PC-9 (cell line): ENCODE measurements at regions not wholly inside any gene's neighbourhood (a gene's known extent, or its start where the extent isn't known, plus 50 kb on each side); places are given as distances from the start of the nearest gene placed in this dataset.

Experiments
- BruUV-seq: library from RNA; stranded (reverse); fragments of 400-500 nt; replicated peaks from 2 replicates; lab custom pipeline; 2021; lab: Mats Ljungman, UMichigan
- CTCF ChIA-PET: fragments of 300-600 bp; sonication (Branson Sonifier 250); formaldehyde crosslinking; loops from one replicate; lab custom pipeline; 2022; ENCODE audit warnings: antibody characterized with exemption; lab: Charles Lee
- POLR2A ChIA-PET: fragments of 300-600 bp; sonication (Branson Sonifier 250); formaldehyde crosslinking; loops from one replicate; lab custom pipeline; 2022; ENCODE audit warnings: antibody characterized with exemption; ENCODE audit not compliant: unreplicated experiment; lab: Charles Lee
- DNase-seq, 2 experiments: peaks; one replicate each; pipeline versions ENCODE4 v3.0.0 to v3.0.0-alpha.2; 2015 to 2022; ENCODE audit warnings: mixed read lengths in 1 of 2
- H2AFZ ChIP-seq: fragments of 200-600 bp; sonication (generic); 2 replicates; pipeline ENCODE4 v1.8.1; 2017; ENCODE audit warnings: antibody characterized with exemption
- H3F3A ChIP-seq: fragments of 200-600 bp; sonication (generic); 2 replicates; pipeline ENCODE4 v1.8.1; 2017; ENCODE audit warnings: antibody characterized with exemption, mild to moderate bottlenecking, low read depth; ENCODE audit not compliant: insufficient read depth
- H3K27ac ChIP-seq: fragments of 200-600 bp; sonication (generic); 2 replicates; pipeline ENCODE4 v1.6.1; 2016; ENCODE audit warnings: mixed run types
- H3K27me3 ChIP-seq: fragments of 200-600 bp; sonication (generic); 2 replicates; pipeline ENCODE4 v1.6.1; 2016; ENCODE audit warnings: low read depth, mixed run types; ENCODE audit not compliant: insufficient read depth
- H3K36me3 ChIP-seq: fragments of 200-600 bp; sonication (generic); 2 replicates; pipeline ENCODE4 v1.6.1; 2016; ENCODE audit warnings: low read depth, mixed run types
- H3K4me1 ChIP-seq: fragments of 200-600 bp; sonication (generic); replicated peaks from 2 replicates; pipeline ENCODE4 v1.6.1; 2016; ENCODE audit warnings: mixed run types; ENCODE audit not compliant: insufficient read depth
- H3K4me2 ChIP-seq: fragments of 200-600 bp; sonication (generic); 2 replicates; pipeline ENCODE4 v1.6.1; 2017; ENCODE audit warnings: mixed run types
- H3K4me3 ChIP-seq: fragments of 200-600 bp; sonication (generic); 2 replicates; pipeline ENCODE4 v1.6.1; 2016; ENCODE audit warnings: mixed run types
- H3K79me2 ChIP-seq: fragments of 200-600 bp; sonication (generic); 2 replicates; pipeline ENCODE4 v1.6.1; 2017; ENCODE audit warnings: low read depth, mixed run types
- H3K9me2 ChIP-seq: fragments of 200-600 bp; sonication (generic); 2 replicates; pipeline ENCODE4 v1.8.1; 2017; ENCODE audit warnings: mild to moderate bottlenecking; ENCODE audit not compliant: insufficient read depth
- H3K9me3 ChIP-seq: fragments of 200-600 bp; sonication (generic); 2 replicates; pipeline ENCODE4 v1.8.1; 2016; ENCODE audit warnings: low read depth; ENCODE audit not compliant: insufficient read depth
- H4K20me1 ChIP-seq: fragments of 200-600 bp; sonication (generic); 2 replicates; pipeline ENCODE4 v1.8.1; 2017; ENCODE audit not compliant: insufficient read depth
- EZH2 ChIP-seq: fragments of 200-600 bp; sonication (generic); IDR thresholded peaks from 2 replicates; pipeline ENCODE4 v1.8.0; 2017; ENCODE audit warnings: antibody characterized with exemption, low read depth
- intact Hi-C: fragments of 100-400 bp; cut with micrococcal nuclease; formaldehyde crosslinking; loops from one replicate; pipeline ENCODE4 v1.10.0; 2022; ENCODE audit not compliant: unreplicated experiment
- TF ChIP-seq, protein P1 (sequence below): fragments of 200-600 bp; sonication (generic); conservative IDR thresholded peaks from 2 replicates; pipeline ENCODE4 v1.6.1; 2017; ENCODE audit warnings: mixed run types, antibody characterized with exemption, mild to moderate bottlenecking, moderate library complexity

DNA sequence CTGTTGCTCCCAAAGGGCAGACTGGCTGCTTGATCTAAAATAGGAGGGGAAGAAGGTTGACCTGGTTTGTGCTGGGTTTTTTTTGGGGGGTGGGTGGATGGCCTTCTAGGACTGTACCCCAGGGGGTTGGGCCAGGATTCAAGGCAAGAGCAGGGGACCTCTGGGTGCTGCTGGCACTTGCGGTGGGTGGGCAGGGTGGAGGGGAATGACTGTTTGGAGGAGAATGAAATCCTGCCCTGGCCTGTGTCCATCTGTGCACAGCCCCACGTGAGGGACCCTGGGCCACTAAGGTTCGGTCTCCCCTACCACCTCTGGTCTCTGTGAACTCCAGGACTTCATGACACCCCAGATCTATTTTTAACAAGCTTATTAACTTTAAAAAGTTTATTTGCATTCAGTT lies 414.2 kb downstream of the PTPRU start:
- no peak for DNase-seq
- intact Hi-C loops: no loop called here
- Histone ChIP-seq H3K36me3 (no peaks in the 10 kb centered on the region), H3K4me2 (no peak overlapping the region), H4K20me1 (no peaks in the 10 kb centered on the region), H2AFZ (no peak overlapping the region), H3K27me3 (no peaks in the 10 kb centered on the region), H3F3A (no peaks in the 10 kb centered on the region), H3K27ac (no peak overlapping the region), H3K9me3 (no peaks in the 10 kb centered on the region), H3K4me3 (no peak overlapping the region), H3K79me2 (no peaks in the 10 kb centered on the region), H3K9me2 (no peaks in the 10 kb centered on the region), H3K4me1 (no peaks in the 10 kb centered on the region)
- TF ChIP-seq, protein P1, sequence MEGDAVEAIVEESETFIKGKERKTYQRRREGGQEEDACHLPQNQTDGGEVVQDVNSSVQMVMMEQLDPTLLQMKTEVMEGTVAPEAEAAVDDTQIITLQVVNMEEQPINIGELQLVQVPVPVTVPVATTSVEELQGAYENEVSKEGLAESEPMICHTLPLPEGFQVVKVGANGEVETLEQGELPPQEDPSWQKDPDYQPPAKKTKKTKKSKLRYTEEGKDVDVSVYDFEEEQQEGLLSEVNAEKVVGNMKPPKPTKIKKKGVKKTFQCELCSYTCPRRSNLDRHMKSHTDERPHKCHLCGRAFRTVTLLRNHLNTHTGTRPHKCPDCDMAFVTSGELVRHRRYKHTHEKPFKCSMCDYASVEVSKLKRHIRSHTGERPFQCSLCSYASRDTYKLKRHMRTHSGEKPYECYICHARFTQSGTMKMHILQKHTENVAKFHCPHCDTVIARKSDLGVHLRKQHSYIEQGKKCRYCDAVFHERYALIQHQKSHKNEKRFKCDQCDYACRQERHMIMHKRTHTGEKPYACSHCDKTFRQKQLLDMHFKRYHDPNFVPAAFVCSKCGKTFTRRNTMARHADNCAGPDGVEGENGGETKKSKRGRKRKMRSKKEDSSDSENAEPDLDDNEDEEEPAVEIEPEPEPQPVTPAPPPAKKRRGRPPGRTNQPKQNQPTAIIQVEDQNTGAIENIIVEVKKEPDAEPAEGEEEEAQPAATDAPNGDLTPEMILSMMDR: no peak
- no peak for TF ChIP-seq EZH2
- POLR2A ChIA-PET: no interaction called here
- no TSS peak for BruUV-seq
- CTCF ChIA-PET: no interaction called here

DNA sequence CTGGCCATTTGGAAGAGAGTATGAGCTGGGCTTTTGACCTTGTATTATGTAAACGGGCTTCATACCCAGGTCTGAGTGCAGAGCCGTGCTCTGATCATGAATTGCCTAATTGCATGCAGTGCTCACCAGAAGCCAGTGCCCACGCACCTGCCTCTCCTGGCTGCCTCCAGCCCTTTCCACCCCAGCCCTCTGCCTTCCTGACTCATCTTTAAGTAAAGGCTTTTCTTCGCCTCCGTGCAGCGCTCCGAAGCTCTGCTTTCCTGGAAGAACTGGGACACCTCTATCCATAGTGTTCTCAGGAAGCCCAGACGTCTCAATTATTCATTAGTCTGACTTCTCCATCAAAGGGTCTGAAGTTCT lies 413.7 kb downstream of the PTPRU start:
- H3K4me2 ChIP-seq: no peak overlapping the region

DNA sequence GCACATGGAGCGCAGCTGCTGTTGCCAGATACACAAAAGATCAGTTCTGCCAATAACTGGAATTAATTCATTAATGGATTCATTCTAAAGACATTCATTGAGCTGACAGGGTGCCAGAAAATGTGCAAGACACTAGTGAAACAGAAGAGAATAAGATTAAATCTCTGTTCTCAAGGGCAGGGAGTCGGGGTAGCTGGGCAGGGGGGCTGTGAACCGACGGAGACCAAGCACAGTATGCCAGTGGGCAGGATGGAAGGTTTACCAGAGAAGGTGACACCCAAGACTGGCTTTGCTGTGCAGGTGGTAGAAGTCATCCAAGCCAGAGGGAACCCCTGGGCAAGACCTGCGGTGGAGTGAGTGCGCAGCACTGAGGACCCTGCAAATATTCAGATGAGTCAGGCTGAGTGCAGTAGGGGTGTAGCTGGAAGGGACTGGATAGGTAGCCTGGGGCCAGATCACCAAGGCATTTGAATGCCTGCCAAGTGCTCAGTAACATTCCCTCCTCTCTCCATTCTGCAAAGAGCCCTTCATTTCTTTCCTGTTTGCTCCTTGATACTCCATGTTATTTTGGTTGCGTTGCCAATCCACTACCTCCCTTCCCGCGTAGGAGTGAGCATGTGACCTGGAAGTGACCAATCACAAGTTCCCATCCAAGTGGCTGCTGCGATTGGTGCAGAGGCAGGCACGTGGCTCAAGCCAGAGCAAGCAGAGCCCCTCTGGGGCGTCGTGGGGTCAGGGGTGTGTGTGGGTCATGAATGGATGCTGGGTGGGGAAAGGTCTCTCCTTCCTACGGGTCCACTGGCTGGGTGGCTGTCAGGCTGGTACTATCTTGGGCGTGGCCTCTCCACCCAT lies 413.1 kb downstream of the PTPRU start:
- H3K9me3 ChIP-seq: no peaks in the 10 kb centered on the region
- BruUV-seq: no TSS peak
- no peaks in the 10 kb centered on the region for H4K20me1 ChIP-seq
- H3K9me2 ChIP-seq: no peaks in the 10 kb centered on the region
- DNase-seq: peak in 1 of 2 experiments; percentile 57
- H2AFZ ChIP-seq: no peak overlapping the region
- TF ChIP-seq, protein P1: no peak
- no peak for TF ChIP-seq EZH2
- no peaks in the 10 kb centered on the region for H3F3A ChIP-seq
- H3K4me3 ChIP-seq: no peak overlapping the region
- H3K79me2 ChIP-seq: no peaks in the 10 kb centered on the region
- intact Hi-C loops: no loop called here
- ChIA-PET CTCF (no interaction called here), POLR2A (no interaction called here)
- no peaks in the 10 kb centered on the region for H3K27me3 ChIP-seq
- H3K4me2 ChIP-seq: no peak overlapping the region
- H3K4me1 ChIP-seq: no peaks in the 10 kb centered on the region
- no peak overlapping the region for H3K27ac ChIP-seq
- no peaks in the 10 kb centered on the region for H3K36me3 ChIP-seq

More for the DNA sequence above, 413.7 kb downstream of the PTPRU start:
- H3K4me3 ChIP-seq: no peak overlapping the region
- no peak overlapping the region for H3K27ac ChIP-seq
- no peaks in the 10 kb centered on the region for H3K36me3 ChIP-seq
- no peak for DNase-seq
- H3K4me1 ChIP-seq: no peaks in the 10 kb centered on the region
- no peaks in the 10 kb centered on the region for H3F3A ChIP-seq
- no peaks in the 10 kb centered on the region for H4K20me1 ChIP-seq
- POLR2A ChIA-PET: no interaction called here
- no peaks in the 10 kb centered on the region for H3K79me2 ChIP-seq
- CTCF ChIA-PET: no interaction called here
- no TSS peak for BruUV-seq
- H3K27me3 ChIP-seq: no peaks in the 10 kb centered on the region
- no peaks in the 10 kb centered on the region for H3K9me3 ChIP-seq
- no peak overlapping the region for H2AFZ ChIP-seq
- no peak for TF ChIP-seq EZH2
- TF ChIP-seq, protein P1: no peak
- intact Hi-C loops: no loop called here
- no peaks in the 10 kb centered on the region for H3K9me2 ChIP-seq
